ENCODE measurements at regions not wholly inside any gene's neighbourhood (a gene's known extent, or its start where the extent isn't known, plus 50 kb on each side); places are given as distances from the start of the nearest gene placed in this dataset.

DNA sequence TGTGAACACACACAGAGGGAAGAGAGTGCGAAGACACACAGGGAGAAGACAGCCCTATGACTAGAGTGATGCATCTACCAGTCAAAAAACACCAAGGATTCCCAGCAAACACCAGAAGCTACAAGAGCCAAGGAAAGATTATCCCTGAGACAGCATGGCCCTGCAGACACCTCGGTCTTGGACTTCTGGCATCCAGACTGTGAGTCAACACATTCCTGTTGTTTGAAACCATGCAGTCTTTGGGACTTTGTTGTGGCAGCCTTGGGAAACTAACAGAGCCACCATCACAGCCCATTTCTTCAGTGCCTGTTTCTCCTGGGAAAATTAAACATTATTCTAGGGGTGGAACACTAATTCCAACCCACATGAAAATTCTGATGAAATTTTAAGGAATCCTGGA lies 220.6 kb downstream of the GXYLT1 start:
- Histone ChIP-seq H3K4me3 (no peak overlapping the region), H3K79me2 (ENCODE audit: control insufficient read depth, insufficient read depth, low read length) (no peaks in the 10 kb centered on the region), H2AFZ (ENCODE audit: low read depth, low read length) (no peak overlapping the region), H3K4me2 (ENCODE audit: insufficient read depth, low read length) (no peak overlapping the region), H3K27ac (ENCODE audit: extremely low read depth, low read depth, low read length) (no peak overlapping the region), H3K27me3 (ENCODE audit: control insufficient read depth in 2 of 2, insufficient read depth in 2 of 2, low read length in 2 of 2) (no peaks in the 10 kb centered on the region), H3K36me3 (ENCODE audit: control insufficient read depth, insufficient read depth, low read length) (no peaks in the 10 kb centered on the region), H3K9me1 (ENCODE audit: control insufficient read depth, insufficient read depth, low read length) (no peaks in the 10 kb centered on the region), H4K20me1 (replicated peaks; ENCODE audit: control insufficient read depth, insufficient read depth, low read length) (no peaks in the 10 kb centered on the region), H3K9ac (ENCODE audit: insufficient read depth in 1 of 2, low read depth in 2 of 2, low read length in 2 of 2) (no peak overlapping the region), H3K4me1 (replicated peaks in 1 of 2; ENCODE audit: control insufficient read depth in 2 of 2, insufficient read depth in 2 of 2, low read length in 2 of 2) (no peaks in the 10 kb centered on the region), H3K9me3 (replicated peaks; ENCODE audit: control insufficient read depth, insufficient read depth, low read depth, low read length) (no peaks in the 10 kb centered on the region)
- no TSS peak for BruUV-seq (replicated peaks)
- no peak for DNase-seq (ENCODE audit: extremely low read depth in 1 of 4, low spot score in 3 of 4)
- no peak for FAIRE-seq
- POLR2A ChIA-PET: interaction anchor here (0.8 kb wide), 1 partner anchor 12 kb away, joined by 4 read pairs; no protein-coding TSS in a partner anchor
- TF ChIP-seq ZNF57 (CRISPR knock-in tag; IDR thresholded peaks at IDR 0.05) (no peak), TAL1 (IDR thresholded peaks at IDR 0.05) (no peak), ZKSCAN1 (IDR thresholded peaks at IDR 0.05; ENCODE audit: low read depth, low read length) (no peak), DACH1 (IDR thresholded peaks at IDR 0.05; ENCODE audit: partially characterized antibody) (no peak), FOXJ3 (CRISPR knock-in tag; IDR thresholded peaks at IDR 0.05) (no peak)
- no peak for ATAC-seq
- in situ Hi-C loops (cut with MboI) (no loop called here), intact Hi-C loops (cut with micrococcal nuclease) (no loop called here)
- 4% methylated on average over 2 of the region's 2 CpGs for WGBS (ENCODE audit: insufficient coverage, low coverage, missing lambda C conversion rate)
- CTCF ChIA-PET (ENCODE audit: low intra/inter-chr PET ratio): no interaction called here

GRCh38 chr12:41923351-41923750 lies 221.3 kb downstream of the GXYLT1 start:
- BruUV-seq (replicated peaks): no TSS peak
- no peak overlapping the region for H3K9ac ChIP-seq (ENCODE audit: insufficient read depth in 1 of 2, low read depth in 2 of 2, low read length in 2 of 2)
- no peak overlapping the region for H3K27ac ChIP-seq (ENCODE audit: extremely low read depth, low read depth, low read length)
- H3K4me1 ChIP-seq (replicated peaks in 1 of 2; ENCODE audit: control insufficient read depth in 2 of 2, insufficient read depth in 2 of 2, low read length in 2 of 2): no peaks in the 10 kb centered on the region
- intact Hi-C loops (cut with micrococcal nuclease) (no loop called here), in situ Hi-C loops (cut with MboI) (no loop called here)
- ATAC-seq: no peak
- POLR2A ChIA-PET: no interaction called here
- H3K36me3 ChIP-seq (ENCODE audit: control insufficient read depth, insufficient read depth, low read length): no peaks in the 10 kb centered on the region
- 0% methylated on average over 2 of the region's 2 CpGs for WGBS (ENCODE audit: insufficient coverage, low coverage, missing lambda C conversion rate)
- no peaks in the 10 kb centered on the region for H3K9me3 ChIP-seq (replicated peaks; ENCODE audit: control insufficient read depth, insufficient read depth, low read depth, low read length)
- no peak overlapping the region for H3K4me2 ChIP-seq (ENCODE audit: insufficient read depth, low read length)
- no peaks in the 10 kb centered on the region for H3K79me2 ChIP-seq (ENCODE audit: control insufficient read depth, insufficient read depth, low read length)
- no peak overlapping the region for H2AFZ ChIP-seq (ENCODE audit: low read depth, low read length)
- CTCF ChIA-PET (ENCODE audit: low intra/inter-chr PET ratio): no interaction called here
- H3K4me3 ChIP-seq: no peak overlapping the region
- H4K20me1 ChIP-seq (replicated peaks; ENCODE audit: control insufficient read depth, insufficient read depth, low read length): no peaks in the 10 kb centered on the region
- no peaks in the 10 kb centered on the region for H3K27me3 ChIP-seq (ENCODE audit: control insufficient read depth in 2 of 2, insufficient read depth in 2 of 2, low read length in 2 of 2)
- DNase-seq (ENCODE audit: extremely low read depth in 1 of 4, low spot score in 3 of 4): no peak
- FAIRE-seq: no peak
- no peaks in the 10 kb centered on the region for H3K9me1 ChIP-seq (ENCODE audit: control insufficient read depth, insufficient read depth, low read length)
- no peak for TF ChIP-seq ILK (tag; IDR thresholded peaks at IDR 0.05; ENCODE audit: borderline replicate concordance, low read depth)
- TF ChIP-seq OTX1 (CRISPR knock-in tag; IDR thresholded peaks at IDR 0.05): no peak
- no peak for TF ChIP-seq TAF1 (IDR thresholded peaks at IDR 0.05; ENCODE audit: control insufficient read depth, extremely low read depth, insufficient read depth, low read length, severe bottlenecking)
- TF ChIP-seq LCOR (CRISPR knock-in tag; IDR thresholded peaks at IDR 0.05): no peak
- TF ChIP-seq TFAM (CRISPR knock-in tag; conservative IDR thresholded peaks at IDR 0.05): no peak
- TF ChIP-seq ZKSCAN3 (CRISPR knock-in tag; IDR thresholded peaks at IDR 0.05): no peak
- TF ChIP-seq JUNB (CRISPR knock-in tag; conservative IDR thresholded peaks at IDR 0.05): no peak
- TF ChIP-seq HNRNPH1 (optimal IDR thresholded peaks at IDR 0.05; ENCODE audit: low read depth, low read length): no peak
- TF ChIP-seq GABPB2 (CRISPR knock-in tag; conservative IDR thresholded peaks at IDR 0.05): no peak
- no peak for TF ChIP-seq ETV6 (IDR thresholded peaks at IDR 0.05; ENCODE audit: borderline replicate concordance in 1 of 2, low read depth in 2 of 2, low read length in 1 of 2)
- no peak for TF ChIP-seq ETV6 (CRISPR knock-in tag; IDR thresholded peaks at IDR 0.05; ENCODE audit: borderline replicate concordance)
- TF ChIP-seq, protein P1, sequence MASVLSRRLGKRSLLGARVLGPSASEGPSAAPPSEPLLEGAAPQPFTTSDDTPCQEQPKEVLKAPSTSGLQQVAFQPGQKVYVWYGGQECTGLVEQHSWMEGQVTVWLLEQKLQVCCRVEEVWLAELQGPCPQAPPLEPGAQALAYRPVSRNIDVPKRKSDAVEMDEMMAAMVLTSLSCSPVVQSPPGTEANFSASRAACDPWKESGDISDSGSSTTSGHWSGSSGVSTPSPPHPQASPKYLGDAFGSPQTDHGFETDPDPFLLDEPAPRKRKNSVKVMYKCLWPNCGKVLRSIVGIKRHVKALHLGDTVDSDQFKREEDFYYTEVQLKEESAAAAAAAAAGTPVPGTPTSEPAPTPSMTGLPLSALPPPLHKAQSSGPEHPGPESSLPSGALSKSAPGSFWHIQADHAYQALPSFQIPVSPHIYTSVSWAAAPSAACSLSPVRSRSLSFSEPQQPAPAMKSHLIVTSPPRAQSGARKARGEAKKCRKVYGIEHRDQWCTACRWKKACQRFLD (CRISPR knock-in tag; IDR thresholded peaks at IDR 0.05): no peak

Measured in K562 (cell line).